Neural cell (in vitro differentiated cells): ENCODE measurements at regions not wholly inside any gene's neighbourhood (a gene's known extent, or its start where the extent isn't known, plus 50 kb on each side); places are given as distances from the start of the nearest gene placed in this dataset.
"Not testable (repeated sequence)": the region's sequence is repeated elsewhere in the genome, so short reads cannot be mapped to it uniquely, and the experiment has no call there.

ENCODE experiments used
- H2AFZ ChIP-seq: fragments of 200-600, 300-800 bp; sonication (generic), shearing (Covaris generic); 2 replicates; pipeline ENCODE4 v1.6.0; 2014; ENCODE audit warnings: low read depth, mild to moderate bottlenecking, antibody characterized with exemption, low read length, moderate library complexity
- H3F3A ChIP-seq: fragments of 200-600 bp; shearing (Covaris generic); 2 replicates; pipeline ENCODE4 v1.6.1; 2016; ENCODE audit warnings: mild to moderate bottlenecking, moderate library complexity, mixed read lengths, antibody characterized with exemption, low read length; ENCODE audit not compliant: insufficient read depth, poor library complexity, severe bottlenecking
- H3K27ac ChIP-seq: fragments of 200-600, 300-800 bp; sonication (generic), shearing (Covaris generic); 2 replicates; pipeline ENCODE4 v1.5.1; 2014; ENCODE audit warnings: mild to moderate bottlenecking, low read length, moderate library complexity
- H3K27me3 ChIP-seq: fragments of 300-800, 200-600 bp; sonication (generic), shearing (Covaris generic); 2 replicates; pipeline ENCODE4 v1.6.0; 2014; ENCODE audit warnings: mild to moderate bottlenecking, low read depth, low read length, moderate library complexity; ENCODE audit not compliant: insufficient read depth
- H3K36me3 ChIP-seq: fragments of 300-800, 200-600 bp; sonication (generic), shearing (Covaris generic); 2 replicates; pipeline ENCODE4 v1.5.1; 2014; ENCODE audit warnings: mild to moderate bottlenecking, antibody characterized with exemption, low read length, moderate library complexity; ENCODE audit not compliant: insufficient read depth
- H3K4me2 ChIP-seq: fragments of 300-800, 200-600 bp; sonication (generic), shearing (Covaris generic); 2 replicates; pipeline ENCODE4 v1.6.0; 2014; ENCODE audit warnings: mild to moderate bottlenecking, low read length
- H3K4me3 ChIP-seq: fragments of 300-800, 200-600 bp; sonication (generic), shearing (Covaris generic); 2 replicates; pipeline ENCODE4 v1.5.1; 2014; ENCODE audit warnings: mild to moderate bottlenecking, low read length, moderate library complexity
- H3K79me2 ChIP-seq: fragments of 200-600 bp; shearing (Covaris generic); replicated peaks from 2 replicates; pipeline ENCODE4 v1.6.0; 2014; ENCODE audit warnings: mild to moderate bottlenecking, low read length, moderate library complexity; ENCODE audit not compliant: insufficient read depth
- H3K9ac ChIP-seq: fragments of 300-800, 200-600 bp; sonication (generic), shearing (Covaris generic); 2 replicates; pipeline ENCODE4 v1.6.1; 2016; ENCODE audit warnings: mild to moderate bottlenecking, low read length, mixed read lengths
- H3K9me2 ChIP-seq: fragments of 200-600 bp; shearing (Covaris generic); 2 replicates; pipeline ENCODE4 v1.6.1; 2016; ENCODE audit warnings: mild to moderate bottlenecking, low read length, mixed read lengths; ENCODE audit not compliant: insufficient read depth
- H3K9me3 ChIP-seq: fragments of 200-600, 300-800 bp; sonication (generic), shearing (Covaris generic); 2 replicates; pipeline ENCODE4 v1.6.1; 2016; ENCODE audit warnings: mild to moderate bottlenecking, mixed run types, low read length, moderate library complexity, mixed read lengths
- H4K20me1 ChIP-seq: fragments of 200-600 bp; shearing (Covaris generic); 2 replicates; pipeline ENCODE4 v1.6.1; 2016; ENCODE audit warnings: mild to moderate bottlenecking, mixed run types; ENCODE audit not compliant: insufficient read depth
- EP300 ChIP-seq: fragments of 450-650 bp; conservative IDR thresholded peaks from 2 replicates; pipeline ENCODE4 v1.6.1; 2014; ENCODE audit warnings: antibody characterized with exemption, mild to moderate bottlenecking, moderate library complexity; ENCODE audit not compliant: poor library complexity, severe bottlenecking
- EZH2 ChIP-seq: fragments of 200-600, 300-800 bp; shearing (Covaris generic), sonication (generic); IDR thresholded peaks from 2 replicates; pipeline ENCODE4 v1.6.1; 2014; ENCODE audit warnings: antibody characterized with exemption, low read length, borderline replicate concordance, mild to moderate bottlenecking; ENCODE audit not compliant: insufficient read depth, poor library complexity, severe bottlenecking
- MXI1 ChIP-seq: fragments of 450-650 bp; conservative IDR thresholded peaks from 2 replicates; pipeline ENCODE4 v1.6.1; 2014; ENCODE audit warnings: antibody characterized with exemption, mild to moderate bottlenecking; ENCODE audit not compliant: poor library complexity, severe bottlenecking
- POLR2AphosphoS5 ChIP-seq: IDR thresholded peaks from 2 replicates; pipeline ENCODE4 v1.6.1; 2012
- RAD21 ChIP-seq: fragments of 450-650 bp; conservative IDR thresholded peaks from 2 replicates; pipeline ENCODE4 v1.6.1; 2014; ENCODE audit warnings: antibody characterized with exemption, mild to moderate bottlenecking, moderate library complexity
- SMC3 ChIP-seq: fragments of 450-650 bp; conservative IDR thresholded peaks from 2 replicates; pipeline ENCODE4 v1.6.1; 2014; ENCODE audit warnings: antibody characterized with exemption, mild to moderate bottlenecking, moderate library complexity; ENCODE audit not compliant: poor library complexity
- TAF1 ChIP-seq: IDR thresholded peaks from 2 replicates; pipeline ENCODE4 v1.6.1; 2012; ENCODE audit warnings: low read depth
- TF ChIP-seq, protein P1 (sequence below): IDR thresholded peaks from 2 replicates; pipeline ENCODE4 v1.6.1; 2012; ENCODE audit warnings: borderline replicate concordance
- TF ChIP-seq, protein P2 (sequence below): fragments of 450-650 bp; IDR thresholded peaks from 2 replicates; pipeline ENCODE4 v1.5.1; 2014; ENCODE audit warnings: antibody characterized with exemption, mild to moderate bottlenecking, moderate library complexity; ENCODE audit not compliant: poor library complexity, severe bottlenecking

DNA sequence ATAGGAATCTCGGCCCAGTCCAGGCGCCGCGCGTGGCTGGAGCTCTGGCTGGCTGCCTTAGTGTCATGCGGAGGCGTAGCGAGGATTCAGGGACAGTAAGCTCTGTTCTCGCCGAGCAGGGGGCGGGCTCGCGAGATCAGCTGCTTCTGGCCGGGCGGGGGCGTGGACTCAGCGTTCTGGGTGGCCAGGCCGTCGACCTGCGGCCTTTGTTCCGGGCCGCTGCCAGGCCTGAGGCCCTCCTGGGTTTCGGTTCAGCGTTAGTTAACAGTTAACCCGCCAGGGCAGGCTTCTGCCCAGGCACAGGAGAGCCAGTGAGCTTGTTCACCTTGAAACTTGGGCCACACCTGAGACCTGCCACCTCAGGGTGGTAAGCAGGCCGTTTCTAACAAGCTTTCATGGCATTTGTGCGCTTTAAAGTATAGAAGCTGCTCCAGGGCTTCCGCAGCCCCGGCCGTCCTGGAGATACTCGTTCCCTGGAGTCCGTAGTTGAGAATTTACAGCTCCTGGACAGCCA is 332.2 kb upstream of the SGCG start:
- H3K79me2 ChIP-seq, result no peaks in the 10 kb centered on the region
- H3K9ac ChIP-seq, result no peak overlapping the region
- H3K4me2 ChIP-seq, result no peak overlapping the region
- no peak for TF ChIP-seq POLR2AphosphoS5
- H3K9me2 ChIP-seq, result no peaks in the 10 kb centered on the region
- no peaks in the 10 kb centered on the region for H3K9me3 ChIP-seq
- no peaks in the 10 kb centered on the region for H3K27me3 ChIP-seq
- no peak overlapping the region for H2AFZ ChIP-seq
- H3K36me3 ChIP-seq, result no peaks in the 10 kb centered on the region
- no peaks in the 10 kb centered on the region for H4K20me1 ChIP-seq
- no peaks in the 10 kb centered on the region for H3F3A ChIP-seq
- no peak overlapping the region for H3K27ac ChIP-seq
- H3K4me3 ChIP-seq, result no peak overlapping the region

DNA sequence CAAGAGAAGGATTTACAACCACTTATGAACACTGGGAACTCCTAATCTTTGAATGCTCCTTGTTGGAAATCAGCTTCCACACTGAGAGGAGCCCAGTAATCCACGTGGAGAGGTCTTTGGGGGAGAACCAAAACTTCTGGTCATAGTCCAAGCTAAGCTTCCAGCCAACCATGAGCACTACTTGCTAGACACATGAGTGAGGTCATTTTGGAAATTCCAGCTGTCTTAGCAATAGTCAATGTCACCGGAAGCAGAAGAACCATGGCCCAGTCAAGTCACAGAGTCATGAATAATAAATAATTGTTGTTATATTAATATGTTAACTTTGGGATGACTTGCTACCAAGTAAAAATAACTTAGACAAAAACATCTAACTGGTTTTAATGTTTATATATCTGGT is 324.9 kb upstream of the SGCG start:
- Histone ChIP-seq H3K9me3 (no peaks in the 10 kb centered on the region), H3K9me2 (no peaks in the 10 kb centered on the region), H3K79me2 (no peaks in the 10 kb centered on the region), H3F3A (no peaks in the 10 kb centered on the region), H3K27ac (no peak overlapping the region), H3K36me3 (no peaks in the 10 kb centered on the region), H2AFZ (no peak overlapping the region), H3K9ac (no peak overlapping the region), H3K4me3 (no peak overlapping the region), H4K20me1 (no peaks in the 10 kb centered on the region), H3K27me3 (no peaks in the 10 kb centered on the region), H3K4me2 (no peak overlapping the region)
- TF ChIP-seq SMC3, result no peak
- TF ChIP-seq, protein P1, sequence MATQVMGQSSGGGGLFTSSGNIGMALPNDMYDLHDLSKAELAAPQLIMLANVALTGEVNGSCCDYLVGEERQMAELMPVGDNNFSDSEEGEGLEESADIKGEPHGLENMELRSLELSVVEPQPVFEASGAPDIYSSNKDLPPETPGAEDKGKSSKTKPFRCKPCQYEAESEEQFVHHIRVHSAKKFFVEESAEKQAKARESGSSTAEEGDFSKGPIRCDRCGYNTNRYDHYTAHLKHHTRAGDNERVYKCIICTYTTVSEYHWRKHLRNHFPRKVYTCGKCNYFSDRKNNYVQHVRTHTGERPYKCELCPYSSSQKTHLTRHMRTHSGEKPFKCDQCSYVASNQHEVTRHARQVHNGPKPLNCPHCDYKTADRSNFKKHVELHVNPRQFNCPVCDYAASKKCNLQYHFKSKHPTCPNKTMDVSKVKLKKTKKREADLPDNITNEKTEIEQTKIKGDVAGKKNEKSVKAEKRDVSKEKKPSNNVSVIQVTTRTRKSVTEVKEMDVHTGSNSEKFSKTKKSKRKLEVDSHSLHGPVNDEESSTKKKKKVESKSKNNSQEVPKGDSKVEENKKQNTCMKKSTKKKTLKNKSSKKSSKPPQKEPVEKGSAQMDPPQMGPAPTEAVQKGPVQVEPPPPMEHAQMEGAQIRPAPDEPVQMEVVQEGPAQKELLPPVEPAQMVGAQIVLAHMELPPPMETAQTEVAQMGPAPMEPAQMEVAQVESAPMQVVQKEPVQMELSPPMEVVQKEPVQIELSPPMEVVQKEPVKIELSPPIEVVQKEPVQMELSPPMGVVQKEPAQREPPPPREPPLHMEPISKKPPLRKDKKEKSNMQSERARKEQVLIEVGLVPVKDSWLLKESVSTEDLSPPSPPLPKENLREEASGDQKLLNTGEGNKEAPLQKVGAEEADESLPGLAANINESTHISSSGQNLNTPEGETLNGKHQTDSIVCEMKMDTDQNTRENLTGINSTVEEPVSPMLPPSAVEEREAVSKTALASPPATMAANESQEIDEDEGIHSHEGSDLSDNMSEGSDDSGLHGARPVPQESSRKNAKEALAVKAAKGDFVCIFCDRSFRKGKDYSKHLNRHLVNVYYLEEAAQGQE, result no peak
- TF ChIP-seq MXI1, result no peak
- TF ChIP-seq, protein P2, sequence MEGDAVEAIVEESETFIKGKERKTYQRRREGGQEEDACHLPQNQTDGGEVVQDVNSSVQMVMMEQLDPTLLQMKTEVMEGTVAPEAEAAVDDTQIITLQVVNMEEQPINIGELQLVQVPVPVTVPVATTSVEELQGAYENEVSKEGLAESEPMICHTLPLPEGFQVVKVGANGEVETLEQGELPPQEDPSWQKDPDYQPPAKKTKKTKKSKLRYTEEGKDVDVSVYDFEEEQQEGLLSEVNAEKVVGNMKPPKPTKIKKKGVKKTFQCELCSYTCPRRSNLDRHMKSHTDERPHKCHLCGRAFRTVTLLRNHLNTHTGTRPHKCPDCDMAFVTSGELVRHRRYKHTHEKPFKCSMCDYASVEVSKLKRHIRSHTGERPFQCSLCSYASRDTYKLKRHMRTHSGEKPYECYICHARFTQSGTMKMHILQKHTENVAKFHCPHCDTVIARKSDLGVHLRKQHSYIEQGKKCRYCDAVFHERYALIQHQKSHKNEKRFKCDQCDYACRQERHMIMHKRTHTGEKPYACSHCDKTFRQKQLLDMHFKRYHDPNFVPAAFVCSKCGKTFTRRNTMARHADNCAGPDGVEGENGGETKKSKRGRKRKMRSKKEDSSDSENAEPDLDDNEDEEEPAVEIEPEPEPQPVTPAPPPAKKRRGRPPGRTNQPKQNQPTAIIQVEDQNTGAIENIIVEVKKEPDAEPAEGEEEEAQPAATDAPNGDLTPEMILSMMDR, result no peak
- no peak for TF ChIP-seq TAF1
- no peak for TF ChIP-seq POLR2AphosphoS5
- no peak for TF ChIP-seq RAD21
- no peak for TF ChIP-seq EZH2
- TF ChIP-seq EP300, result no peak

DNA sequence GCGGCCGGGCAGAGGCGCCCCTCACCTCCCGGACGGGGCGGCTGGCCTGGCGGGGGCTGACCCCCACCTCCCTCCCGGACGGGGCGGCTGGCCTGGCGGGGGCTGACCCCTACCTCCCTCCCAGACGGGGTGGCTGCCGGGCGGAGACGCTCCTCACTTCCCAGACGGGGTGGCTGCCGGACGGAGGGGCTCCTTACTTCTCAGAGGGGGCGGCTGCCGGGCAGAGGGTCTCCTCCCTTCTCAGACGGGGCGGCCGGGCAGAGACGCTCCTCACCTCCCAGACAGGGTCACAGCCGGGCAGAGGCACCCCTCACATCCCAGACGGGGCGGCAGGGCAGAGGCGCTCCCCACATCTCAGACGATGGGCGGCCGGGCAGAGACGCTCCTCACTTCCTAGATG is 321.8 kb upstream of the SGCG start:
- not testable (repeated sequence) for H3K9me3 ChIP-seq, H2AFZ ChIP-seq, H3K27ac ChIP-seq, H3K27me3 ChIP-seq, H3K9ac ChIP-seq, H3F3A ChIP-seq, H3K4me3 ChIP-seq, H4K20me1 ChIP-seq, H3K36me3 ChIP-seq, H3K79me2 ChIP-seq, H3K4me2 ChIP-seq, H3K9me2 ChIP-seq

DNA sequence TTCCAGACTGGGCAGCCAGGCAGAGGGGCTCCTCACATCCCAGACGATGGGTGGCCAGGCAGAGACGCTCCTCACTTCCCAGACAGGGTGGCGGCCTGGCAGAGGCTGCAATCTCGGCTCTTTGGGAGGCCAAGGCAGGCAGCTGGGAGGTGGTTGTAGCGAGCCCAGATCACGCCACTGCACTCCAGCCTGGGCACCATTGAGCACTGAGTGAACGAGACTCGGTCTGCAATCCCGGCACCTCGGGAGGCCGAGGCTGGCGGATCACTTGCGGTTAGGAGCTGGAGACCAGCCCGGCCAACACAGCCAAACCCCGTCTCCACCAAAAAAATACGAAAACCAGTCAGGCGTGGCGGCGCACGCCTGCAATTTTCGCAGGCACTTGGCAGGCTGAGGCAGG is 321.4 kb upstream of the SGCG start:
- H4K20me1 ChIP-seq, H3K27ac ChIP-seq, H3K36me3 ChIP-seq: not testable (repeated sequence)

More for the DNA sequence above, 321.4 kb upstream of the SGCG start:
- not testable (repeated sequence) for H3K79me2 ChIP-seq, H3K9ac ChIP-seq, H2AFZ ChIP-seq, H3K27me3 ChIP-seq, H3K4me2 ChIP-seq, H3K9me2 ChIP-seq, H3K9me3 ChIP-seq, H3K4me3 ChIP-seq, H3F3A ChIP-seq
